IMR-90 (cell line): ENCODE measurements at regions not wholly inside any gene's neighbourhood (a gene's known extent, or its start where the extent isn't known, plus 50 kb on each side); places are given as distances from the start of the nearest gene placed in this dataset.

Experiments
- ATAC-seq: fragments of 200-7000 bp; cut with Tn5 transposase; 2 replicates; pipeline ENCODE4 v1.9.1; 2020; ENCODE audit warnings: low read depth, mild to moderate bottlenecking, moderate library complexity
- BruUV-seq: library from RNA; stranded (reverse); fragments of 400-500 nt; replicated peaks from 2 replicates; lab custom pipeline; 2021; lab: Mats Ljungman, UMichigan
- CTCF ChIA-PET: fragments of 300-600 bp; formaldehyde crosslinking; extraction: SDS; loops from one replicate; lab custom pipeline; 2021; ENCODE audit warnings: antibody characterized with exemption; lab: Yijun Ruan, JAX
- POLR2A ChIA-PET: fragments of 300-600 bp; sonication (Branson Sonifier 250); formaldehyde crosslinking; loops from one replicate; lab custom pipeline; 2022; ENCODE audit warnings: antibody characterized with exemption; ENCODE audit not compliant: unreplicated experiment; lab: Charles Lee
- DNase-seq: peaks from one replicate; pipeline ENCODE4 v3.0.0; 2013
- H2AFZ ChIP-seq: replicated peaks from 2 replicates; pipeline ENCODE3; 2013; ENCODE audit warnings: low read length, mild to moderate bottlenecking; ENCODE audit not compliant: poor library complexity
- H2AK5ac ChIP-seq: 2 replicates; pipeline ENCODE4 v1.6.1; 2013; ENCODE audit warnings: low read depth, low read length, inconsistent platforms
- H2AK9ac ChIP-seq: replicated peaks from 2 replicates; pipeline ENCODE3; 2013; ENCODE audit warnings: mild to moderate bottlenecking, low read depth, low read length, moderate library complexity; ENCODE audit not compliant: poor library complexity
- H2BK120ac ChIP-seq: 2 replicates; pipeline ENCODE4 v1.6.1; 2013; ENCODE audit warnings: low read depth, low read length, inconsistent platforms
- H2BK15ac ChIP-seq: 3 replicates; pipeline ENCODE4 v1.6.1; 2013; ENCODE audit warnings: low read depth, low read length, inconsistent platforms
- H2BK20ac ChIP-seq: 2 replicates; pipeline ENCODE4 v1.6.1; 2013; ENCODE audit warnings: low read depth, mild to moderate bottlenecking, inconsistent platforms, low read length, moderate library complexity
- H2BK5ac ChIP-seq: 2 replicates; pipeline ENCODE4 v1.6.1; 2013; ENCODE audit warnings: mild to moderate bottlenecking, low read depth, low read length, inconsistent platforms; ENCODE audit not compliant: poor library complexity, severe bottlenecking
- H3K14ac ChIP-seq: replicated peaks from 2 replicates; pipeline ENCODE4 v1.6.1; 2013; ENCODE audit warnings: low read depth, low read length, inconsistent platforms
- H3K18ac ChIP-seq: 2 replicates; pipeline ENCODE4 v1.6.1; 2013; ENCODE audit warnings: low read depth, low read length, control low read depth
- H3K23ac ChIP-seq: 2 replicates; pipeline ENCODE4 v1.6.1; 2013; ENCODE audit warnings: low read depth, low read length, inconsistent platforms
- H3K27ac ChIP-seq: 2 replicates; pipeline ENCODE4 v1.5.1; 2013; ENCODE audit warnings: mild to moderate bottlenecking, control low read depth, low read length; ENCODE audit not compliant: insufficient read depth
- H3K27me3 ChIP-seq: 2 replicates; pipeline ENCODE4 v1.6.1; 2013; ENCODE audit warnings: low read length; ENCODE audit not compliant: control insufficient read depth, insufficient read depth
- H3K36me3 ChIP-seq: 2 replicates; pipeline ENCODE4 v1.6.1; 2013; ENCODE audit warnings: low read length, mixed read lengths; ENCODE audit not compliant: control insufficient read depth, insufficient read depth
- H3K4ac ChIP-seq: 2 replicates; pipeline ENCODE4 v1.6.1; 2013; ENCODE audit warnings: low read depth, low read length, inconsistent platforms
- H3K4me1 ChIP-seq: 2 replicates; pipeline ENCODE4 v1.6.1; 2013; ENCODE audit warnings: low read length, mixed read lengths; ENCODE audit not compliant: control insufficient read depth, insufficient read depth
- H3K4me2 ChIP-seq: 2 replicates; pipeline ENCODE4 v1.6.1; 2013; ENCODE audit warnings: low read depth, mild to moderate bottlenecking, control low read depth, low read length, moderate library complexity
- H3K4me3 ChIP-seq: 2 replicates; pipeline ENCODE4 v1.5.1; 2013; ENCODE audit warnings: low read depth, mild to moderate bottlenecking, control low read depth, low read length, moderate library complexity; ENCODE audit not compliant: insufficient read depth
- H3K56ac ChIP-seq: 2 replicates; pipeline ENCODE4 v1.6.1; 2013; ENCODE audit warnings: low read length, inconsistent platforms; ENCODE audit not compliant: insufficient read depth; ENCODE audit errors: extremely low read depth
- H3K79me1 ChIP-seq, 2 experiments: 2 replicates each; pipeline ENCODE4 v1.6.1; 2013; ENCODE audit warnings: low read length in 2 of 2, inconsistent platforms in 1 of 2, low read depth in 1 of 2
- H3K9ac ChIP-seq: 2 replicates; pipeline ENCODE4 v1.6.1; 2013; ENCODE audit warnings: low read depth, low read length, control low read depth
- H3K9me1 ChIP-seq: 2 replicates; pipeline ENCODE4 v1.6.1; 2013; ENCODE audit warnings: low read length, inconsistent platforms; ENCODE audit not compliant: insufficient read depth
- H3K9me3 ChIP-seq: 2 replicates; pipeline ENCODE4 v1.6.1; 2013; ENCODE audit warnings: low read length; ENCODE audit not compliant: control insufficient read depth, insufficient read depth
- H4K20me1 ChIP-seq: 2 replicates; pipeline ENCODE4 v1.6.1; 2013; ENCODE audit warnings: low read length, inconsistent platforms; ENCODE audit not compliant: insufficient read depth
- H4K5ac ChIP-seq: 2 replicates; pipeline ENCODE4 v1.6.1; 2013; ENCODE audit warnings: mild to moderate bottlenecking, low read depth, low read length, control low read depth
- H4K8ac ChIP-seq, 2 experiments: 2 replicates each; pipeline ENCODE4 v1.6.1; 2013; ENCODE audit warnings: low read depth in 2 of 2, low read length in 2 of 2, control low read depth in 1 of 2, inconsistent platforms in 1 of 2
- H4K91ac ChIP-seq: 2 replicates; pipeline ENCODE4 v1.6.1; 2013; ENCODE audit warnings: low read depth, low read length, inconsistent platforms; ENCODE audit not compliant: insufficient read depth
- BHLHE40 ChIP-seq: fragments of 150-350 bp; IDR thresholded peaks from 2 replicates; pipeline ENCODE4 v1.6.1; 2016; ENCODE audit warnings: mild to moderate bottlenecking, low read depth, low read length
- CEBPB ChIP-seq: IDR thresholded peaks from 2 replicates; pipeline ENCODE4 v1.6.1; 2012; ENCODE audit warnings: low read depth, low read length, improper control_type of control experiment
- CHD1 ChIP-seq: IDR thresholded peaks from 2 replicates; pipeline ENCODE4 v1.6.1; 2012; ENCODE audit warnings: low read depth, low read length, improper control_type of control experiment
- MAZ ChIP-seq: IDR thresholded peaks from 2 replicates; pipeline ENCODE4 v1.6.1; 2012; ENCODE audit warnings: low read depth, mild to moderate bottlenecking, low read length, improper control_type of control experiment, moderate library complexity, borderline replicate concordance
- MXI1 ChIP-seq: IDR thresholded peaks from 2 replicates; pipeline ENCODE4 v1.6.1; 2012; ENCODE audit warnings: low read depth, mild to moderate bottlenecking, low read length, moderate library complexity, borderline replicate concordance
- RCOR1 ChIP-seq: IDR thresholded peaks from 2 replicates; pipeline ENCODE4 v1.6.1; 2012; ENCODE audit warnings: mild to moderate bottlenecking, low read length, improper control_type of control experiment; ENCODE audit not compliant: insufficient replicate concordance
- RFX5 ChIP-seq: IDR thresholded peaks from 2 replicates; pipeline ENCODE4 v1.8.0; 2012; ENCODE audit warnings: low read depth, mild to moderate bottlenecking, low read length, moderate library complexity
- SMC3 ChIP-seq: fragments of 150-350 bp; IDR thresholded peaks from 2 replicates; pipeline ENCODE4 v1.6.1; 2016; ENCODE audit warnings: low read depth, mild to moderate bottlenecking, antibody characterized with exemption, low read length, moderate library complexity
- WGBS, 2 experiments: methylation state at CpG; one replicate each; pipeline versions ENCODE4 v1.1.5 to v1.1.7; 2013; ENCODE audit warnings: missing lambda C conversion rate in 2 of 2; ENCODE audit not compliant: insufficient read length in 1 of 2; ENCODE audit errors: extremely low coverage in 2 of 2; 5-methylcytosine and 5-hydroxymethylcytosine counted together
- dilution Hi-C: fragments of 300-500 bp; cut with HindIII; formaldehyde crosslinking; loops from one replicate; pipeline ENCODE4 v1.14.3; 2018; ENCODE audit warnings: low sequenced_read_pairs; ENCODE audit not compliant: unreplicated experiment
- in situ Hi-C: fragments of 300-500 bp; cut with MboI; formaldehyde crosslinking; loops from 3 replicates; pipeline ENCODE4 v1.14.3; 2019; ENCODE audit warnings: low sequenced_read_pairs, inconsistent platforms, mixed read lengths
- intact Hi-C: fragments of 100-400 bp; cut with micrococcal nuclease; formaldehyde crosslinking; loops from 2 replicates; pipeline ENCODE4 v1.10.0; 2022

GRCh38 chr6:130274007-130274406, 51.3 kb upstream of the SAMD3 start:
- ATAC-seq (no peak), DNase-seq (no peak)
- no peak overlapping the region for H2AFZ ChIP-seq
- H3K4me2 ChIP-seq: no peak overlapping the region
- H4K20me1 ChIP-seq: no peaks in the 10 kb centered on the region
- no peaks in the 10 kb centered on the region for H3K36me3 ChIP-seq
- no peak for TF ChIP-seq RFX5
- no peak for TF ChIP-seq BHLHE40
- TF ChIP-seq SMC3: no peak
- TF ChIP-seq RCOR1: no peak
- TF ChIP-seq CHD1: no peak
- no peak for TF ChIP-seq MXI1
- no peak for TF ChIP-seq CEBPB
- no peak for TF ChIP-seq MAZ
- H3K9me1 ChIP-seq: no peaks in the 10 kb centered on the region
- H2AK9ac ChIP-seq: no peak overlapping the region
- H3K9me3 ChIP-seq: peaks cover 14% of the 10 kb centered on the region
- no peak overlapping the region for H2BK120ac ChIP-seq
- no peaks in the 10 kb centered on the region for H3K27me3 ChIP-seq
- no peak overlapping the region for H4K8ac ChIP-seq
- WGBS, 2 experiments: no CpG with 5 or more reads among the region's 1 CpG
- no peak overlapping the region for H3K23ac ChIP-seq
- H3K4ac ChIP-seq: no peak overlapping the region
- ChIA-PET POLR2A (no interaction called here), CTCF (no interaction called here)
- H3K27ac ChIP-seq: no peak overlapping the region
- H2BK20ac ChIP-seq: no peak overlapping the region
- dilution Hi-C loops: no loop called here
- intact Hi-C loops: no loop called here
- H3K4me1 ChIP-seq: no peaks in the 10 kb centered on the region
- no peak overlapping the region for H4K5ac ChIP-seq
- no peak overlapping the region for H2AK5ac ChIP-seq
- BruUV-seq: no TSS peak
- H2BK5ac ChIP-seq: no peak overlapping the region
- no peak overlapping the region for H4K91ac ChIP-seq
- no peak overlapping the region for H3K4me3 ChIP-seq
- no peak overlapping the region for H3K14ac ChIP-seq
- no peak overlapping the region for H3K18ac ChIP-seq
- no peak overlapping the region for H2BK15ac ChIP-seq
- in situ Hi-C loops: no loop called here
- H3K9ac ChIP-seq: no peak overlapping the region
- no peaks in the 10 kb centered on the region for H3K79me1 ChIP-seq
- H3K56ac ChIP-seq: no peak overlapping the region
